GM10266 (cell line): ENCODE measurements at regions not wholly inside any gene's neighbourhood (a gene's known extent, or its start where the extent isn't known, plus 50 kb on each side); places are given as distances from the start of the nearest gene placed in this dataset.

Experiments
- DNase-seq: peaks from one replicate; pipeline ENCODE4 v3.0.0; 2012; ENCODE audit errors: extremely low spot score
- TF ChIP-seq, protein P1 (sequence below): IDR thresholded peaks from 2 replicates; pipeline ENCODE4 v1.5.1; 2012; ENCODE audit warnings: mild to moderate bottlenecking, low read depth; ENCODE audit not compliant: control insufficient read depth, insufficient read depth; ENCODE audit errors: missing control alignments

DNA sequence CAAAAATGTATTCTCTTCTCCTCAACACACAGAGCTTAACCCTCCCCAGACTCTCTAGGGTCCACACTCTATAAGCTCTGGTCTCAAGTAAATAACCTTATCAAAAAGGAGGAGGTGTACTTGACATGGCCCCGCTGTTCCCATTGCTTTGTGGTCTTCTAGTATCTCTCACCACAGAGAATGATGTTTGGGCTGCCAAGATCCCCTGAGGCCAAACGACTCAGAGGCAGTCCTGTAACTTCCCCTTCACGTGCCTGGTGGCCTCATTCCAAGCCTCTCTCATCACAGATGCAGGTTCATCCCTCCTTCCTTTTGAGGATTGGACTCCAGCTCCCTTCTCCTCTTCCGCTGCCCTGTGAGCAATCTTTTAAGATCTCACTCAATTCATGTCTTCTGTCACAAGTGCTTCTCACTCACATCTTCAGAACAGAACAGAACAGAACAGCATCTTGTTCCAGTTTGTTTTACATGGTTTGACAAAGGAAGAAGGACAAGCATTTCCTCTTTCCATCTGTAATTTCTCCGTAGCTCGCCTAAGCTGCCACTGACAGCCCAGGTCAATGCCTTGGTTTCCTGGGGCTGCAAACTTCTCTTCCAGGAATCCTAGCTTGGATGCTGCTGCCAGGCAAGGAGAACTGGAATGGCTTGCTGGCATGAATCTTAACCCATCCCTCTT lies 541.5 kb downstream of the CD83 start:
- TF ChIP-seq, protein P1, sequence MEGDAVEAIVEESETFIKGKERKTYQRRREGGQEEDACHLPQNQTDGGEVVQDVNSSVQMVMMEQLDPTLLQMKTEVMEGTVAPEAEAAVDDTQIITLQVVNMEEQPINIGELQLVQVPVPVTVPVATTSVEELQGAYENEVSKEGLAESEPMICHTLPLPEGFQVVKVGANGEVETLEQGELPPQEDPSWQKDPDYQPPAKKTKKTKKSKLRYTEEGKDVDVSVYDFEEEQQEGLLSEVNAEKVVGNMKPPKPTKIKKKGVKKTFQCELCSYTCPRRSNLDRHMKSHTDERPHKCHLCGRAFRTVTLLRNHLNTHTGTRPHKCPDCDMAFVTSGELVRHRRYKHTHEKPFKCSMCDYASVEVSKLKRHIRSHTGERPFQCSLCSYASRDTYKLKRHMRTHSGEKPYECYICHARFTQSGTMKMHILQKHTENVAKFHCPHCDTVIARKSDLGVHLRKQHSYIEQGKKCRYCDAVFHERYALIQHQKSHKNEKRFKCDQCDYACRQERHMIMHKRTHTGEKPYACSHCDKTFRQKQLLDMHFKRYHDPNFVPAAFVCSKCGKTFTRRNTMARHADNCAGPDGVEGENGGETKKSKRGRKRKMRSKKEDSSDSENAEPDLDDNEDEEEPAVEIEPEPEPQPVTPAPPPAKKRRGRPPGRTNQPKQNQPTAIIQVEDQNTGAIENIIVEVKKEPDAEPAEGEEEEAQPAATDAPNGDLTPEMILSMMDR, result no peak
- DNase-seq, result no peak

DNA sequence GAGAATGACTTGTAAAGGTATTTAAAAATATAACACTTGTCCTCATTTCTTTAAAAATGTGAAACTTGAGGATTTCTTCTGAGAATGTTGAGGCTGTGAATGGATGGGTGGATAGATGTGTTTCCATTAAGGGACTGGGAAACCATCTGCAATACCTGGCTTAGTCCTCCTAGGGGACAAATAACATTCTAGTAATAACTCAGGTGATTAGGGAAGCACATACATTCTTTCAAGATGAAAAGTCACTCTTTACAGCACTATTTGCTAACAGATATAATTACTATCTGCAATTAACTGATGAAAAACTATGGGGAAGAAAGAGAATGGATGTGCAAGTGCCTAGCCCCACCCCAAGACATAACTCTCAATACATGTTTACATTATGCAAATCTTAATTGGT lies 542.3 kb downstream of the CD83 start:
- no peak for DNase-seq
- TF ChIP-seq, protein P1, result no peak

DNA sequence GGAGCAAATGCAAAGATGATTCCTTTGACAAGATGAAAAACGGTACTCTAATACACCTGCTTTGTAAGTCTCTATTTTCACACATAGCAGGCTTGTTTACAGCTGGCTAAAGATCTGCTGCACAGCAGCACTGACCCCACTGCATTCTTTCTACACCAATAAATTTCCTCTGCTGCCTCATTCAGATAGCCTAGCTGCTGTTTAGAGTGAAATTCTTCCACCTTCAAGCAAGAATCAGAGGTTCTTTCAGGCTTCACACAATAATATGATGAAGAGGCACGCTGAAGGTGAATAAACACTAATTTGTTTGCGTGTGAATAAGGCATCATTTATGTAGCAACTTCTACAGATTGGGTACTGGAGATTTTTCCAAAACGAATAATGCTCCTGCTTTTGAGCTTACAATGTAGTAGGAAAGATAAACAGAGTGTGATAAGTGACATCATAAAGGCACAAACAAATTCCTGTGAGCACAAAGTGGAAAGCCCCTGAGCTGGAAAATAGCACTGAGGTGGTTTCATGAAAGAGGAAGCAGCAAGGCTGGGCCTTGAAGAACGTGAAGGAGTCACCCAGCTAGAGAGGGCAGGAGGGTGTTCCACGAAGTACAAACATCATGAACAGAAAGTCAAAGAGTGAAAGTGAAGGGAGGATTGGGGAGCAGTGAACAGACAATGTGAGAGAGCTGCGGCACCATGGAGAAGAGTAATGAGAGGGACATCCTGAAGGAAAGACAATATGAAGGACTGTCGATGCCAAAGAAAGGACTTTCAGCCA lies 543.4 kb downstream of the CD83 start:
- TF ChIP-seq, protein P1, result no peak
- DNase-seq, result peak; percentile 20

DNA sequence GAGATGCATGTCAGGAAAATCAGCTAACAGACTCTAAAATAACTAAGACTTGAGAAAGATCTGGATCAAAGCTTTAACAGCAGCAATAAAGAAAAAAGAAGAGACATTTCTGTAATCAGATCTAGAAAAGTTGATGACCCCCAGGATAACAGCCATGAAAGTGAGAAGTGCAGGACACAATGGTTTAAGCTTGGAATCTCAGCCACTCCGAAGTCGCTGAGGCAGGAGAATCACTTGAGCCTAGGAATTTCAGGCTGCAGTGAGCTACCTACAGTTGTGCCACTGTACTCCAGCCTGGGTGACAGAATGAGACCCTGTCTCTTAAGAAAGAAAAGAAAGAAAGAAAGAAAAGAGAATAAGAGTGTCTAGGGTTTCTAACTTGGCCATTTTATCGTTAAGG lies 544.1 kb downstream of the CD83 start:
- DNase-seq, result no peak
- TF ChIP-seq, protein P1, result no peak

DNA sequence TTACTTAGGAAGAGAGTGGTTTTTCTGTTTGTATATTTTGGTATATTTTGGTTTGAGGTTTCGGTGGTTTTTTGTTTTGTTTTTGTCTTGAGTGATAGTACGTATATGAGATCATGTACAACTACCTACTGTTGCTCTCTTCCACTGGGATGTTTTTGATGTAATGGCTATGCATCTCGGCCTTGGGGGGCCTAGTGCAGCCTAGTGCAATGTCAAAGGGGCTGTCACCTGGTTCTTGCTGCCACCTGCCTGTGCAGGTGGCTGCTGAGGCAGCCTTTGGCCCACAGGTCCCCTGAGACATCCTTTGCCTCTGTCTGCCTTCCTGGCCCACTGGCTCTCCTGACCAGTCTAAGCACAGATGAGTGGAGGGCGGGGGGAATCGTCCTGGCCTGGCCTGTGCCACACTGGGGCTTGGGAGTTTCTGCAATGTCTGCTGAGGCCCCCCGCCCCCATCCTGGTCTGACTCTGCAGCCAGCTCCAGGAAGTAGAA lies 546.6 kb downstream of the CD83 start:
- TF ChIP-seq, protein P1, result no peak
- peak; percentile 35 for DNase-seq

DNA sequence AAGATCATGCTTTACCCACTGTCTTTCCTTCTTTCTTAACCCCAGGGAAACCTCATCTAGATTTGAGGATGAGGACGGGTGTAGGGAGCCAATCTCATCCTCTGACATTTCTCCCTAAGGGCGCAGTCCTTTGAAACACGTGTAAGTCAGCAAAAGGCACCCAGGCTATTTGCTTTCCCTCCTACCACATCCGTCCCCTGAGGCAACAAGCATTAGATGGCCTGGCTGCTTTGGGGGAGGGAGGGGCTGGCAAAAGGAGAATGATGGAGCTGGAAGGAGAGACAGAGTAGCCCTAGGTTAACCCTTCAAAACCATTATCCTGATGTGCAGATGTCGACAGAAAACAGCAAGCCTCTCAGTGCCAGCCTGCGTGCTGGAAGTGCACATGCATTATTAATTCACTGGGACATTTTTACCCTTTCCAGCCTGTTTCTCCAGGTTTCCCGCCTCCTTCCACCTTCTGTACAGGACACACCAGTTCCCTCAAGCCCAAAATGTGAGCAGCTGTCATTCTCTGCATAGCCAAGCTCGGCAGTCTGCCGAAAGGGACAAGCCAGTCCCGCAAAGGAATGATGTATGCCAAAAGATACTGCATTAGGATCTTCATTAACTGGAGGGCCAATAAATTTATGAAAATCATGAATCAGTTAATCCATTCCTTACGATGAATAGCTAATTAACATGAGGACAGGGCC lies 547.2 kb downstream of the CD83 start:
- TF ChIP-seq, protein P1, result no peak
- no peak for DNase-seq
